Stimulated activated CD8-positive, alpha-beta memory T cell treated with anti-CD3 and anti-CD28 coated beads, Interleukin-4, amount 100 ng/mL, for 24 hours (primary cell): ENCODE measurements at regions not wholly inside any gene's neighbourhood (a gene's known extent, or its start where the extent isn't known, plus 50 kb on each side); places are given as distances from the start of the nearest gene placed in this dataset.

ENCODE experiments used
- DNase-seq: peaks from one replicate; pipeline ENCODE4 v3.0.0-alpha.2; 2020; ENCODE audit warnings: low read depth

DNA sequence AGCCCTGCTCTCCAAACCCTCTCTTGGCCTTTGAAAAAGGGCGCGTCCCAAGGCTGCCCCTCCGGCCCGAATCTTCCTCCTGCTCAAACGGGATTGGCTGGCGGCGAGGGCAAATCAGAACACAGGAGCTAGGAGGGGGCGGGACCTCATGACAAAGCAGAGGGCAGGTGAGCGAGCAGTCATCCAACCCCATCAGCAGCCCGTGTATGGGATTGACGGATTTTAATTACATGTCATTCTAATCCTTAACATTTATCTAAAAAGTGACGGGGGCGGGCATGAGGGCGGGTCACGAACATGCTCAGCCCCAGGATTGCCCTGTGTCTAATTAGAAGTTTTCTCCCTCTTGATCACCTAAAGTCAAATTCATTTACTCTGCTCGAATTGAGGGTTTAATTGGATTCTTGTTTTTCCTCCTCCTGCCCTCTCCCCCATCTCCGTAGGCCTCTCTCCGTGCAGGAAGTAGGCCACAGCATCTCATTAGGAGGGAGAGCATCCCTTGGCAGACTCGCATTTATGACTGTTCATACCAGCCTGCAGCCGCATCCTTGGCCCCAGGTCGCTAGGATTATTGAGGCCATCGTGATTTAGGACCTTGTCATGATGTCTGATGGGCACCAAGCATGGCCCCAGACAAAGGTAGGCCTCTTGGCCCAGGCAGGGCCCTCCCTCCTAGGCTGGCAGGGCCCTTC lies 147.1 kb downstream of the CHST1 start:
- DNase-seq: no peak

- no peak for DNase-seq
These were observed 148.2 kb downstream of the CHST1 start for GRCh38 chr11:45517171-45517770.

DNA sequence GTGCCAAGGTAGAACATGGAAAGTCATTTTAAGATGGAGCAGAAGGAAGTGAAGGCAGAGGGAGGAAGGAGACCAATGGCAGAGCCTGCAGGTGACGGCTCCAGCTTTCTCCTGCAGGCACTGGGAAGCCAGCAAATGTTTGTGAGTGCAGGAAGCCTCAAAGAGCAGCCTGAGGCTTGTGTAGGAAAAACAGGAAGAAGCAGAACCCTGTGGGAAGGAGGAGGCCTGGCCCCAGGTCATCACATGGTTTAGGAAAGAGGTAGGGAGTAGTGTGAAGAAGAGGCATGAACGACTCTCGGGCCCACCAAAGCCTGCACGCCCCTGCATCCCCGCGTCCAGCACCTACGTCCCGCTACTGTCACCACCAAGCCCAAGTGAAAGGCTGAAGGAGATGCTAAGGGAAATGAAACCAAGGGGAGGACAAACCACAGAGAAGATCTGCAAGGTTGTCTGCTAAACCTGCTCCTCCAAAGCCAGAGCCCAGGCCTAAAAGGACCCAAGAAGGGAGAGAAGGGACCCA lies 151.5 kb downstream of the CHST1 start:
- no peak for DNase-seq

DNA sequence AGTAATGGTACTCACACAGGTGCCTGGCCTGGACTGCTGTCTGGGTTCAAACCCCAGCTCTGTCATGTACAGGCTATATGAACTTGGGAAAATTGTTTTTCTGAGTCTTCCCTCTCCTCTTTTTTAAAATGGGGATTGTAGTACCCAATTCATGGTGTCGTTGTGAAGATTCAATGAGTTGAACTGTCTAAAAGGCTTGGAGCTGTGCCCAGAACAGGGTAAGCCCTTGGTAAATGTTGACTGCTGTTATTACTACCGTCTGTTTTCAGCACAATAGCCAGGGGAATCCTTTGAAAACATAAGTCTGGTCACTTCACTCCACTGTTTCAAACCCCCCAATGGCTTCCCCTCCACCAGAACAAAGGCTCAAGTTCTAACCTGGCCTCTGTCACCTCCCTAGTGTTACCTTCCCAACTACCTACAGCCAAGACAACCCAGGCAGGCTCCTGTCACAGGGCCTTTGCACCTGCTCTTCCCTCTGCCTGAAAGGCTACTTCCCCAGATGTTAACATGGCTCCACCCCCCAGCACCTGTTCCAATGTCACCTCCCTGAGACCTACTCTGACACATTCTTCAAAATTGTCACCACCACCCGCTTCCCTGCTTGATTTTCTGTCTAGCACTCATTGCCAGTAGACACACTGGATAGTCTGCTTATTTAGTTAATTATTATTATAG lies 152.8 kb downstream of the CHST1 start:
- no peak for DNase-seq

DNA sequence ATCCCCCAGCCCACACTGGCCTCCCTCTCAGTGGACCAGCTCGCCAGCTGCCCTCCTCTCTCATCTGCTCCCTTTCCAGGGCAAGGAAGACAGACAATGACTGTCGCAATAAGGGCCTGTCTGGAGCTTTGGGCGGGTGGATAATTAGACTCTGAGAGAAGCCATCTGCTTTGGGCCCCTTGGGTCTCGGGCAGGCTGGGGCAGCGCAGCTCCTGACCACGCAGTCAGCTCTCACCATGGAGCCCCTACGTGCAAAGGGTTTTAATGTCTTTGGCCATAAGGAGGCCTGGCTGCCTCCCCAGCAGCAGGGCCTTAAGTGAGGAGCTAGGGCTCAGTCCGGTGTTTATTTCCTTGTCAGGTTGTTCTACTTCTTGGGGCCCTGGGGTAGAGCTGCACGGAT lies 153.9 kb downstream of the CHST1 start:
- no peak for DNase-seq

DNA sequence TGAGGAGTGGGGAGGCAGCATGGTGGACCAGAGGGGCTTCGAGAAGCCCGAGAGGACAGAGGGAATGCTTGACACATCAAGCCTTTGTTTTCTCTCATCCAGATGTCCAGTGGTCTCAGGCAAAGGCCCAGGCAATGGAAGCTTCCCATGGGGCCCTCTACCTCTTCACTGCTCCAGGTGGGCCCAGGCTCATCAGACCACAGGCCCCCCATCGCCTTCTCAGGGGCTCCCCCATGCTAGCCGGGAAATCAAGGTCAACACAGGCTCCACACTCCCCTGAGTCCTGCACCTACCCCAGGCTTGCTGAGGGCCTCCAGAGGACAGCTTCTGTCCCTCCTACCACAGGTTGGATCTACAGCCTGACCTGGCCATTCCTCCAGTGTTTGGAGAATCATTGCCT lies 157.5 kb downstream of the CHST1 start:
- DNase-seq: no peak

- DNase-seq: no peak
These were observed 162.1 kb downstream of the CHST1 start for GRCh38 chr11:45503311-45503710.

GRCh38 chr11:45502226-45502545 lies 163.2 kb downstream of the CHST1 start:
- DNase-seq: no peak

GRCh38 chr11:45501392-45502225 lies 163.8 kb downstream of the CHST1 start:
- no peak for DNase-seq

GRCh38 chr11:45500451-45500850 lies 165.0 kb downstream of the CHST1 start:
- no peak for DNase-seq

GRCh38 chr11:45494738-45495137 lies 170.7 kb downstream of the CHST1 start:
- DNase-seq: no peak

DNA sequence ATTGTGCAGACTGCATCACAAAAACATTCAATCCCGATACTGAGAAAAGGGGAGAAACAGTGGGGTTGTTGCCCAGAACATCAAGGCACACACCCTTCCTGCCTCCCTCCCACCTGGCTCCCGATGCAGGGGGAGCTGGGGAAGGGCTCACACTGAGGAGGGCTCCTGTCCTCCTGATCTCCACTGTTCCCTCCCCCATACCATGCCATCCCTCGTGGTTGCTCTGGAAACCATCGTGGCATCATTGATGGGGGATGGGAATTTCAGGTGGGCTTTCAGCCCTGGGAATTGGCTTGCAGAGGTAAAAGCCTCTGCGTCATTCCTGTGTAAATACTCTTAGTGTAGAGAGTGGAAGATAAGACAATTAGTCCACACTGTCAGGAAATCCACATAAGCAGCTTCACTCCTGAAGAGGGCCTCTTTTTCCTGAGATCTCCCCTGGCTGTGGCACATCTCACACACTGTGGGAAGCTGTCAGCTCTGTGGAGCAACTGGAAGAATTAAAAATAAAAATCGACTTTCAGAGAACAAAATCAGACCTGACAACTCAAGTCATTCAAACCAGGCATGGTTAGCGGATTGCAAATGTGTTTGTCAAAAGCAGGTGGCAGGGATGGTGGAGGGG lies 176.0 kb downstream of the CHST1 start:
- DNase-seq: no peak

DNA sequence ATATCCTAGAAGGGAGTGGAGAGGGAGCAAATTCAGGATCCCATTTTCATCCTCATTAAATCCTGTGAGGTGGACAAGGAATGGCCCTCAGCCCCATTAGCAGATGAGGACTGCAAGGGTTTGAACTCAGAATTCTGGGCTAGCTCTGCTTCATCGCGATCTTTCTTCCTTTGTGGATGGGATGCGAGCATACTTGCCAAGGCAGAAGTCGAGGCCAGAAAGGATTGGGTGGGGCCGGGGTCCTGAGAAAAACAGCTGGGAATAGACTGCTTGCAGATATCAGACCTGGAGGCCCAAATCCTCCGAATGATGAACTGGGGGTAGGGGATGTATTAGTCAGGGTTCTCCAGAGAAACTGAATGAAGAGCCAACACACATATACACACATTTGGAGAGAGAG lies 179.0 kb downstream of the CHST1 start:
- DNase-seq: no peak

GRCh38 chr11:45485070-45485707 lies 180.2 kb downstream of the CHST1 start:
- no peak for DNase-seq

- DNase-seq: no peak
These were observed 181.0 kb downstream of the CHST1 start for GRCh38 chr11:45484326-45484883.

DNA sequence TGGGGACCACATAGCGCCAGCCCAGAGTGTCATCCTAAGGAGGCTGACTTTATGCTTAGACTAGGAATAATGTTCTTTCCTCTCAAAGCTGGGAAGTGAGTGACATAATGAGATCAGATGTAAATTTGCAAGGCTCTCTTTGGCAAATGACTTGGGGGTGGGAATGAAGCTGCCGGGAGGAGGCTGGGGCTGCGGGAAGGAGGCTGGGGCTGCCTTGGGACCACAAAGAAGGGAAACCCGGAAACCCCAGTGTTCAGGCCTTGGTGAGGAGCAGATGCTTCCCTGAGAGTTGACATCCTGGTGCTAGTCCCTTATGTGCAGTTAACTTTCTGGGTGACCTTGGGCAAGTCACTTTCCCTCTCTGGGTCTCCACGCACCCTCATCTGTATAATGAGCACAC lies 182.0 kb downstream of the CHST1 start:
- no peak for DNase-seq

DNA sequence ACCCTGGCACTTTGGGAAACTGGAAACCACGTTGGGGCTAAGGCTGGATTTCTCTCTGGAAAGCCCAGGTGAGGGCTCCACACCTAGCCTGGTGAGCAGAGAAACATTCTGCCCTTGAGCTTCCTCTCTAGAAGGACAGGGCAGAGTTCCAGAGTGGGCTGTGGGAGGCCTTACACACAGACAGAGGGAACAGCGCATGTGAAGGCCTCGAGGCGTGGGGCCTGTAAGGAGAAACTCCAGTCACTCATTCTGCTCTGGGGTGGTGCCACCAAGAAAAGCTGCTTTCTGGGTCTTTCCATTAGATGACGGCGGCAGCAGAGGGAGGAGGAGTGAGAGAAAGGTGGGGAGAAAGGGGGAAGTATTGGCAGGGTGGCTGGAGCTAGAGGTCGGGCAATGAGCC lies 183.1 kb downstream of the CHST1 start:
- DNase-seq: no peak

DNA sequence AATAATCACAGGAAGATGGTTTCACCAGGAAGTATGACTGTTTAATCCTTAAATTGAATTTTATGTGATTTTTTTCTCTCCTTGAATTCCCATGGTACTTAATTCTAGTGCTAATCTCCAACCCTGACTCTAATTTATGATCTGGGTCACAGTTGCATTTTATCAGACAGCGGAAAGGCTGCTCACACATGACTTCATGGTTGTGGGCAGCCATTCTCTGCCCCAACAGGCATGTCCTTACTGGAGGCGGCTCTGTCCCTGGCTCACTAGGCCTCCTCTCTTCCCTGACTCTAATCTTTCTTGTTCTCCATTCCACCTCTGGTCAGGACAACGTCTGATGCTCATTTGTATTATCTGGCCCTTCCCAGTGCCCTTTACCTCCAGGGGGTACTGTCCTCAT lies 184.4 kb downstream of the CHST1 start:
- DNase-seq: no peak

GRCh38 chr11:45477588-45477987 lies 187.8 kb downstream of the CHST1 start:
- no peak for DNase-seq

GRCh38 chr11:45476126-45476525 lies 189.3 kb downstream of the CHST1 start:
- DNase-seq: no peak

GRCh38 chr11:45475173-45475572 lies 189.0 kb upstream of the SYT13 start:
- no peak for DNase-seq
